HG02763 (cell line): ENCODE measurements at regions not wholly inside any gene's neighbourhood (a gene's known extent, or its start where the extent isn't known, plus 50 kb on each side); places are given as distances from the start of the nearest gene placed in this dataset.
"Not testable (repeated sequence)": the region's sequence is repeated elsewhere in the genome, so short reads cannot be mapped to it uniquely, and the experiment has no call there.

Experiments
- ATAC-seq: cut with Tn5 transposase; IDR thresholded peaks from one replicate; pipeline ENCODE4 v1.9.1; 2021; ENCODE audit warnings: mild to moderate bottlenecking, moderate library complexity; ENCODE audit not compliant: unreplicated experiment

GRCh38 chrX:25144043-25144940, 128.5 kb upstream of the ARX start:
- ATAC-seq, result no peak

GRCh38 chrX:25143596-25143995, 127.8 kb upstream of the ARX start:
- no peak for ATAC-seq

GRCh38 chrX:25141684-25142083, 125.9 kb upstream of the ARX start:
- no peak for ATAC-seq

- ATAC-seq, result no peak
Observed at GRCh38 chrX:25131055-25131454, 115.3 kb upstream of the ARX start.

GRCh38 chrX:25130619-25131018, 114.9 kb upstream of the ARX start:
- ATAC-seq, result no peak

GRCh38 chrX:25125483-25125882, 109.7 kb upstream of the ARX start:
- ATAC-seq, result no peak

GRCh38 chrX:25124391-25124790, 108.6 kb upstream of the ARX start:
- no peak for ATAC-seq

GRCh38 chrX:25112156-25112555, 96.4 kb upstream of the ARX start:
- ATAC-seq, result no peak

GRCh38 chrX:25108481-25108880, 92.7 kb upstream of the ARX start:
- ATAC-seq, result no peak

- ATAC-seq, result no peak
Observed at GRCh38 chrX:25105221-25105620, 89.5 kb upstream of the ARX start.

GRCh38 chrX:25096522-25097045, 80.8 kb upstream of the ARX start:
- ATAC-seq, result no peak

GRCh38 chrX:25091152-25091551, 75.4 kb upstream of the ARX start:
- not testable (repeated sequence) for ATAC-seq

GRCh38 chrX:25084446-25084845, 68.7 kb upstream of the ARX start:
- no peak for ATAC-seq

- ATAC-seq, result no peak
Observed at GRCh38 chrX:25083661-25084060, 67.9 kb upstream of the ARX start.

GRCh38 chrX:25079020-25079419, 63.3 kb upstream of the ARX start:
- no peak for ATAC-seq

GRCh38 chrX:25076941-25077500, 61.3 kb upstream of the ARX start:
- ATAC-seq, result no peak

GRCh38 chrX:25072247-25072646, 56.5 kb upstream of the ARX start:
- ATAC-seq, result no peak

- ATAC-seq, result no peak
Observed at GRCh38 chrX:25070038-25070437, 54.3 kb upstream of the ARX start.

- ATAC-seq, result no peak
Observed at GRCh38 chrX:25069209-25069608, 53.4 kb upstream of the ARX start.

GRCh38 chrX:25068340-25068739, 52.6 kb upstream of the ARX start:
- no peak for ATAC-seq

- ATAC-seq, result peak; percentile 58
Observed at GRCh38 chrX:25067271-25068172, 51.8 kb upstream of the ARX start.
